Neuronal stem cell (in vitro differentiated cells): ENCODE measurements at regions not wholly inside any gene's neighbourhood (a gene's known extent, or its start where the extent isn't known, plus 50 kb on each side); places are given as distances from the start of the nearest gene placed in this dataset.
A peak's percentile ranks its signal among the peaks of the same experiment; 100 is the strongest.
"Not testable (repeated sequence)": the region's sequence is repeated elsewhere in the genome, so short reads cannot be mapped to it uniquely, and the experiment has no call there.

ENCODE experiments used
- DNase-seq: peaks from one replicate; pipeline ENCODE4 v3.0.0-alpha.2; 2013; ENCODE audit warnings: low spot score
- H2AFZ ChIP-seq: one replicate; pipeline ENCODE4 v1.6.1; 2013; ENCODE audit warnings: mild to moderate bottlenecking, low read length, inconsistent platforms
- H2AK5ac ChIP-seq: 2 replicates; pipeline ENCODE4 v1.6.1; 2013; ENCODE audit warnings: low read depth, mild to moderate bottlenecking, inconsistent platforms, low read length, moderate library complexity, mixed read lengths
- H2BK120ac ChIP-seq: 2 replicates; pipeline ENCODE4 v1.6.1; 2013; ENCODE audit warnings: low read depth, mild to moderate bottlenecking, inconsistent platforms, low read length, moderate library complexity, mixed read lengths
- H2BK12ac ChIP-seq: one replicate; pipeline ENCODE4 v1.6.1; 2013; ENCODE audit warnings: low read length, inconsistent platforms
- H2BK15ac ChIP-seq: 2 replicates; pipeline ENCODE4 v1.6.1; 2013; ENCODE audit warnings: mild to moderate bottlenecking, low read length, inconsistent platforms, mixed read lengths
- H2BK5ac ChIP-seq: one replicate; pipeline ENCODE4 v1.6.1; 2013; ENCODE audit warnings: inconsistent platforms, mild to moderate bottlenecking, low read length, moderate library complexity
- H3K14ac ChIP-seq: one replicate; pipeline ENCODE4 v1.6.1; 2013; ENCODE audit warnings: low read length, inconsistent platforms
- H3K18ac ChIP-seq: 2 replicates; pipeline ENCODE4 v1.6.1; 2013; ENCODE audit warnings: low read length, inconsistent platforms
- H3K23ac ChIP-seq: 2 replicates; pipeline ENCODE4 v1.6.1; 2013; ENCODE audit warnings: low read depth, mild to moderate bottlenecking, mixed read lengths, low read length, inconsistent platforms; ENCODE audit not compliant: poor library complexity
- H3K27ac ChIP-seq: replicated peaks from 3 replicates; pipeline ENCODE4 v1.5.1; 2013; ENCODE audit warnings: low read length, inconsistent platforms
- H3K27me3 ChIP-seq, 3 experiments: 2 replicates each; pipeline ENCODE4 v1.6.1; 2013; ENCODE audit warnings: low read length in 3 of 3, mild to moderate bottlenecking in 2 of 3, inconsistent platforms in 1 of 3, low read depth in 1 of 3, mixed read lengths in 1 of 3, moderate library complexity in 1 of 3; ENCODE audit not compliant: control insufficient read depth in 3 of 3, insufficient read depth in 3 of 3
- H3K36me3 ChIP-seq, 2 donors: replicated peaks in 1 of 2; 2 replicates each; pipeline ENCODE4 v1.6.1; 2013; ENCODE audit warnings: low read length in 2 of 2; ENCODE audit not compliant: control insufficient read depth in 2 of 2, insufficient read depth in 2 of 2
- H3K4ac ChIP-seq: 2 replicates; pipeline ENCODE4 v1.6.1; 2013; ENCODE audit warnings: inconsistent platforms, mild to moderate bottlenecking, low read length, moderate library complexity
- H3K4me1 ChIP-seq, 2 donors: 1 replicate in 1 of 2; 2 replicates in 1 of 2; pipeline ENCODE4 v1.6.1; 2013; ENCODE audit warnings: low read length in 2 of 2, low read depth in 1 of 2; ENCODE audit not compliant: control insufficient read depth in 2 of 2, insufficient read depth in 1 of 2
- H3K4me2 ChIP-seq: one replicate; pipeline ENCODE4 v1.6.1; 2013; ENCODE audit warnings: mild to moderate bottlenecking, low read length, inconsistent platforms; ENCODE audit not compliant: insufficient read depth, poor library complexity, severe bottlenecking
- H3K4me3 ChIP-seq, 2 donors: 2 replicates each; pipeline ENCODE4 v1.5.1; 2013; ENCODE audit warnings: low read length in 2 of 2, mild to moderate bottlenecking in 2 of 2, inconsistent platforms in 1 of 2, moderate library complexity in 1 of 2
- H3K79me1 ChIP-seq: one replicate; pipeline ENCODE4 v1.6.1; 2013; ENCODE audit warnings: low read depth, mild to moderate bottlenecking, inconsistent platforms, low read length, moderate library complexity
- H3K9ac ChIP-seq: one replicate; pipeline ENCODE4 v1.6.1; 2013; ENCODE audit warnings: mild to moderate bottlenecking, low read depth, low read length, inconsistent platforms; ENCODE audit not compliant: poor library complexity
- H3K9me3 ChIP-seq, 2 donors: replicated peaks in 1 of 2; 2 replicates each; pipeline versions ENCODE3 to v1.6.1; 2013; ENCODE audit warnings: low read length in 2 of 2, mild to moderate bottlenecking in 2 of 2, inconsistent platforms in 1 of 2, low read depth in 1 of 2, mixed read lengths in 1 of 2, moderate library complexity in 1 of 2; ENCODE audit not compliant: control insufficient read depth in 2 of 2, insufficient read depth in 1 of 2
- H4K8ac ChIP-seq: one replicate; pipeline ENCODE4 v1.6.1; 2013; ENCODE audit warnings: low read depth, mild to moderate bottlenecking, inconsistent platforms, low read length, moderate library complexity
- H4K91ac ChIP-seq: one replicate; pipeline ENCODE4 v1.6.1; 2013; ENCODE audit warnings: low read length, low read depth, mild to moderate bottlenecking, inconsistent platforms; ENCODE audit not compliant: poor library complexity
- WGBS, 2 donors: extraction: QIAGEN DNeasy Blood & Tissue Kit; methylation state at CpG; one replicate each; pipeline ENCODE4 v1.1.7; 2013; ENCODE audit warnings: missing lambda C conversion rate in 2 of 2, mixed read lengths in 1 of 2; ENCODE audit not compliant: insufficient read length in 2 of 2, insufficient replicate concordance in 1 of 2; ENCODE audit errors: extremely low coverage in 2 of 2; 5-methylcytosine and 5-hydroxymethylcytosine counted together

- H3K9ac ChIP-seq = no peak overlapping the region
- no CpG with 5 or more reads among the region's 15 CpGs for WGBS, 2 donors
- peaks cover 0 to 5% (median 0%) of the 10 kb centered on the region in 3 experiments for H3K27me3 ChIP-seq
Measured at GRCh38 chr6:109879521-109879920, 98.6 kb upstream of the GPR6 start.

GRCh38 chr6:109881069-109881468 lies 97.0 kb upstream of the GPR6 start:
- H2BK120ac ChIP-seq, H3K23ac ChIP-seq, H2AFZ ChIP-seq, H3K18ac ChIP-seq, H2BK12ac ChIP-seq, H3K4me2 ChIP-seq, H3K14ac ChIP-seq, H3K27ac ChIP-seq, H2BK15ac ChIP-seq, DNase-seq, H3K4me3 ChIP-seq, H4K91ac ChIP-seq, H3K36me3 ChIP-seq, H3K9ac ChIP-seq, H2AK5ac ChIP-seq, H4K8ac ChIP-seq, H3K9me3 ChIP-seq, H2BK5ac ChIP-seq, H3K4me1 ChIP-seq, H3K79me1 ChIP-seq, H3K4ac ChIP-seq: not testable (repeated sequence)
- H3K27me3 ChIP-seq = peaks cover 0 to 13% (median 0%) of the 10 kb centered on the region in 3 experiments
- no CpG with 5 or more reads among the region's 19 CpGs for WGBS, 2 donors

More at GRCh38 chr6:109879521-109879920, 98.6 kb upstream of the GPR6 start:
- H2BK15ac ChIP-seq = no peak overlapping the region
- H2AK5ac ChIP-seq = no peak overlapping the region
- H2BK120ac ChIP-seq = no peak overlapping the region
- no peak overlapping the region for H3K14ac ChIP-seq
- no peak overlapping the region for H3K4me2 ChIP-seq
- no peak for DNase-seq
- no peak overlapping the region for H3K4ac ChIP-seq
- no peak overlapping the region for H3K4me3 ChIP-seq
- peaks cover 0 to 5% of the 10 kb centered on the region in 2 donors for H3K9me3 ChIP-seq
- no peak overlapping the region for H4K8ac ChIP-seq
- H3K23ac ChIP-seq = peak overlapping the region; percentile 43
- H3K79me1 ChIP-seq = no peaks in the 10 kb centered on the region
- H3K18ac ChIP-seq = no peak overlapping the region
- H3K27ac ChIP-seq = no peak overlapping the region
- H2AFZ ChIP-seq = no peak overlapping the region
- H2BK12ac ChIP-seq = no peak overlapping the region
- H2BK5ac ChIP-seq = no peak overlapping the region
- no peak overlapping the region for H4K91ac ChIP-seq
- no peaks in the 10 kb centered on the region for H3K4me1 ChIP-seq
- H3K36me3 ChIP-seq = no peaks in the 10 kb centered on the region

GRCh38 chr6:109881953-109882490 lies 96.1 kb upstream of the GPR6 start:
- H2BK12ac ChIP-seq, H3K4me1 ChIP-seq, H4K91ac ChIP-seq, H2BK15ac ChIP-seq, H3K18ac ChIP-seq, H3K14ac ChIP-seq, H2AFZ ChIP-seq, H3K79me1 ChIP-seq, H3K4me3 ChIP-seq, H4K8ac ChIP-seq, H2AK5ac ChIP-seq, H3K4me2 ChIP-seq, H3K27ac ChIP-seq, H2BK5ac ChIP-seq, H2BK120ac ChIP-seq, H3K36me3 ChIP-seq, H3K4ac ChIP-seq, DNase-seq, H3K9me3 ChIP-seq, H3K9ac ChIP-seq, H3K23ac ChIP-seq: not testable (repeated sequence)
- no CpG with 5 or more reads among the region's 1 CpG for WGBS, 2 donors
- peaks cover 0 to 22% (median 0%) of the 10 kb centered on the region in 3 experiments for H3K27me3 ChIP-seq

DNA sequence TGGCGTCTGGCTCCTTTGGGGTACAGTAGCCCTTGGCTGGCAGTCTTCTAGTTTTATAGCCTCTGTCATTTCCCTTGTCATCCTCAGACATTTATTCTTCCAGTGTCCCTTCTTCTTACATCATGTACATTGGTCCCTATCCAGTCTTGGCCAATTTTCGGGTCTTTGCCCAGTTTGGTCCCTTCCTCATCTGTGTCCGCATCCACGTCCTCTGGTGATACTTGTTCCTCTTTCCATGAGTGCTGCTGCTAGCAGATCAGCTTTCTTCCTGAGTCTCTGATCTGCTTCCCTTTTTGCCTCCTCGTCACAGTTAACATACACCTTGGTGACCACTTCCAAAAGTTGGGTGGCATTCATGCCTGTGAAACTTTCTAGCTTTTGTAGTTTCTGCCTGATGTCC lies 86.2 kb upstream of the GPR6 start:
- Histone ChIP-seq H2AFZ (no peak overlapping the region), H2AK5ac (no peak overlapping the region), H2BK5ac (no peak overlapping the region), H3K4me1 (peaks cover 0 to 1% of the 10 kb centered on the region in 2 donors), H3K9me3 (peaks cover 0 to 3% of the 10 kb centered on the region in 2 donors), H3K36me3 (no peaks in the 10 kb centered on the region), H2BK15ac (no peak overlapping the region), H2BK120ac (no peak overlapping the region), H2BK12ac (no peak overlapping the region), H3K23ac (no peak overlapping the region), H3K4me3 (no peak overlapping the region), H3K14ac (no peak overlapping the region), H3K27ac (no peak overlapping the region), H4K8ac (no peak overlapping the region), H3K27me3 (peaks cover 0 to 32% (median 0%) of the 10 kb centered on the region in 3 experiments), H4K91ac (no peak overlapping the region), H3K9ac (no peak overlapping the region), H3K18ac (no peak overlapping the region), H3K4me2 (no peak overlapping the region), H3K79me1 (no peaks in the 10 kb centered on the region), H3K4ac (no peak overlapping the region)
- WGBS, 2 donors = no CpG with 5 or more reads among the region's 5 CpGs
- no peak for DNase-seq
